ENCODE measurements at regions not wholly inside any gene's neighbourhood (a gene's known extent, or its start where the extent isn't known, plus 50 kb on each side); places are given as distances from the start of the nearest gene placed in this dataset.

GRCh38 chr1:5341471-5341870 lies 650.8 kb downstream of the NPHP4 start:
- Histone ChIP-seq H3K9me3 (ENCODE audit: low read length) (no peaks in the 10 kb centered on the region), H3K9me2 (ENCODE audit: insufficient read depth, low read length) (no peaks in the 10 kb centered on the region), H3K4me2 (ENCODE audit: low read length) (no peak overlapping the region), H3K36me3 (ENCODE audit: insufficient read depth, low read length) (no peaks in the 10 kb centered on the region), H2AFZ (ENCODE audit: low read depth, low read length) (no peak overlapping the region), H4K20me1 (ENCODE audit: insufficient read depth) (no peaks in the 10 kb centered on the region), H3K27me3 (ENCODE audit: insufficient read depth, low read depth, low read length) (no peaks in the 10 kb centered on the region), H3F3A (ENCODE audit: insufficient read depth, low read length, poor library complexity, severe bottlenecking) (no peaks in the 10 kb centered on the region), H3K79me2 (replicated peaks; ENCODE audit: insufficient read depth, low read length) (no peaks in the 10 kb centered on the region), H3K4me3 (ENCODE audit: low read length) (no peak overlapping the region), H3K27ac (ENCODE audit: low read length) (no peak overlapping the region), H3K9ac (ENCODE audit: low read length) (no peak overlapping the region)
- TF ChIP-seq TAF1 (IDR thresholded peaks at IDR 0.05; ENCODE audit: low read depth) = no peak
- TF ChIP-seq, protein P1, sequence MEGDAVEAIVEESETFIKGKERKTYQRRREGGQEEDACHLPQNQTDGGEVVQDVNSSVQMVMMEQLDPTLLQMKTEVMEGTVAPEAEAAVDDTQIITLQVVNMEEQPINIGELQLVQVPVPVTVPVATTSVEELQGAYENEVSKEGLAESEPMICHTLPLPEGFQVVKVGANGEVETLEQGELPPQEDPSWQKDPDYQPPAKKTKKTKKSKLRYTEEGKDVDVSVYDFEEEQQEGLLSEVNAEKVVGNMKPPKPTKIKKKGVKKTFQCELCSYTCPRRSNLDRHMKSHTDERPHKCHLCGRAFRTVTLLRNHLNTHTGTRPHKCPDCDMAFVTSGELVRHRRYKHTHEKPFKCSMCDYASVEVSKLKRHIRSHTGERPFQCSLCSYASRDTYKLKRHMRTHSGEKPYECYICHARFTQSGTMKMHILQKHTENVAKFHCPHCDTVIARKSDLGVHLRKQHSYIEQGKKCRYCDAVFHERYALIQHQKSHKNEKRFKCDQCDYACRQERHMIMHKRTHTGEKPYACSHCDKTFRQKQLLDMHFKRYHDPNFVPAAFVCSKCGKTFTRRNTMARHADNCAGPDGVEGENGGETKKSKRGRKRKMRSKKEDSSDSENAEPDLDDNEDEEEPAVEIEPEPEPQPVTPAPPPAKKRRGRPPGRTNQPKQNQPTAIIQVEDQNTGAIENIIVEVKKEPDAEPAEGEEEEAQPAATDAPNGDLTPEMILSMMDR (IDR thresholded peaks at IDR 0.05; ENCODE audit: poor library complexity, severe bottlenecking) = no peak
- TF ChIP-seq SMC3 (conservative IDR thresholded peaks at IDR 0.05; ENCODE audit: poor library complexity) = no peak
- no peak for TF ChIP-seq RAD21 (conservative IDR thresholded peaks at IDR 0.05)
- no peak for TF ChIP-seq EP300 (conservative IDR thresholded peaks at IDR 0.05; ENCODE audit: poor library complexity, severe bottlenecking)
- no peak for TF ChIP-seq POLR2AphosphoS5 (IDR thresholded peaks at IDR 0.05)
- no peak for TF ChIP-seq REST (IDR thresholded peaks at IDR 0.05; ENCODE audit: borderline replicate concordance)
- no peak for TF ChIP-seq EZH2 (IDR thresholded peaks at IDR 0.05; ENCODE audit: borderline replicate concordance, insufficient read depth, low read length, poor library complexity, severe bottlenecking)
- TF ChIP-seq MXI1 (conservative IDR thresholded peaks at IDR 0.05; ENCODE audit: poor library complexity, severe bottlenecking) = no peak

DNA sequence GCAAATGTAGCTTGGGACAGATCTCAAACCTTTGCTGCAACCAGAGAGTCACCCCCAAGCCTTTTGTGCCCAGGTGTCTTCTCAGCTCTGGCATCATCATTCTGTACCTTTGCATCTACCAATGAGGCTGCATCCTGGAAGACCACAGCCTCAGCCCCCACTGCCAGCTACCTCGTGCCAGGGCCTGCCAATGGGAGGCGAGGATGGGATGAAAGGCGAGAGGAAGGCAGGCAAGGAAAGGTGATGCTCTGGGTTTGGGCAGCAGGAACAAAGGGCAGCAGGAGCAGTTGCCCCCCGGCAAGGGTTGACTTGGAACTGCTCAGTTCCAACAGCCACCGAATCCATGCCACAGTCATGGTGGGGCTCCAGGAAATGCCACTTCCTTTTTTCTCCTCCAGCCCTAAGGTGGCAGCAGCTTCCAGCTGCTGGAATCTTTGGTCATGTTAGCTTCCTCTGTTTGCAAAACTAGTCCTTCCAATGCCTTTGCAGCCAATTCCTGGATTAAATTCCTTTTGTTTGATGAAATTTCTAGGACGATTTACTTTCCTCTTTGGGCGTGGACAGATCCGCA lies 651.6 kb downstream of the NPHP4 start:
- Histone ChIP-seq H3K9me3 (ENCODE audit: low read length) (no peaks in the 10 kb centered on the region), H3K27me3 (ENCODE audit: insufficient read depth, low read depth, low read length) (no peaks in the 10 kb centered on the region), H3K36me3 (ENCODE audit: insufficient read depth, low read length) (no peaks in the 10 kb centered on the region), H3K27ac (ENCODE audit: low read length) (no peak overlapping the region), H3K79me2 (replicated peaks; ENCODE audit: insufficient read depth, low read length) (no peaks in the 10 kb centered on the region), H4K20me1 (ENCODE audit: insufficient read depth) (no peaks in the 10 kb centered on the region), H2AFZ (ENCODE audit: low read depth, low read length) (no peak overlapping the region), H3K9me2 (ENCODE audit: insufficient read depth, low read length) (no peaks in the 10 kb centered on the region), H3K4me2 (ENCODE audit: low read length) (no peak overlapping the region), H3K9ac (ENCODE audit: low read length) (no peak overlapping the region), H3K4me3 (ENCODE audit: low read length) (no peak overlapping the region), H3F3A (ENCODE audit: insufficient read depth, low read length, poor library complexity, severe bottlenecking) (no peaks in the 10 kb centered on the region)
- TF ChIP-seq RAD21 (conservative IDR thresholded peaks at IDR 0.05) (no peak), EP300 (conservative IDR thresholded peaks at IDR 0.05; ENCODE audit: poor library complexity, severe bottlenecking) (no peak), EZH2 (IDR thresholded peaks at IDR 0.05; ENCODE audit: borderline replicate concordance, insufficient read depth, low read length, poor library complexity, severe bottlenecking) (no peak), TAF1 (IDR thresholded peaks at IDR 0.05; ENCODE audit: low read depth) (no peak), SMC3 (conservative IDR thresholded peaks at IDR 0.05; ENCODE audit: poor library complexity) (no peak), MXI1 (conservative IDR thresholded peaks at IDR 0.05; ENCODE audit: poor library complexity, severe bottlenecking) (no peak), REST (IDR thresholded peaks at IDR 0.05; ENCODE audit: borderline replicate concordance) (no peak), POLR2AphosphoS5 (IDR thresholded peaks at IDR 0.05) (no peak)
- TF ChIP-seq, protein P1 (IDR thresholded peaks at IDR 0.05; ENCODE audit: poor library complexity, severe bottlenecking) = no peak
